RWPE2 (cell line): ENCODE measurements at regions not wholly inside any gene's neighbourhood (a gene's known extent, or its start where the extent isn't known, plus 50 kb on each side); places are given as distances from the start of the nearest gene placed in this dataset.

Source experiments
- ATAC-seq: fragments of 200-7000 bp; cut with Tn5 transposase; 3 replicates; pipeline ENCODE4 v1.9.1; 2021; ENCODE audit warnings: low read depth
- DNase-seq: peaks from one replicate; pipeline ENCODE4 v3.0.0-alpha.2; 2020; ENCODE audit warnings: low spot score
- H3K27ac ChIP-seq: fragments of 450-650 bp; 2 replicates; pipeline ENCODE4 v1.5.1; 2017; ENCODE audit warnings: mild to moderate bottlenecking; ENCODE audit not compliant: poor library complexity, severe bottlenecking
- H3K27me3 ChIP-seq: fragments of 250-450 bp; sonication (Bioruptor Pico); 2 replicates; pipeline ENCODE4 v1.5.1; 2021; ENCODE audit warnings: mild to moderate bottlenecking, moderate library complexity; ENCODE audit not compliant: insufficient read depth, poor library complexity, severe bottlenecking
- H3K36me3 ChIP-seq: fragments of 250-450 bp; sonication (Bioruptor Pico); 2 replicates; pipeline ENCODE4 v1.5.1; 2020; ENCODE audit warnings: low read depth, mild to moderate bottlenecking, moderate library complexity
- H3K4me1 ChIP-seq: fragments of 250-450 bp; sonication (Bioruptor Pico); 2 replicates; pipeline ENCODE4 v1.5.1; 2021; ENCODE audit warnings: mild to moderate bottlenecking, moderate library complexity; ENCODE audit not compliant: insufficient read depth, poor library complexity, severe bottlenecking
- H3K4me3 ChIP-seq: fragments of 250-450 bp; sonication (Bioruptor Pico); 2 replicates; pipeline ENCODE4 v1.5.1; 2021; ENCODE audit warnings: mild to moderate bottlenecking, moderate library complexity; ENCODE audit not compliant: severe bottlenecking
- H3K9me3 ChIP-seq: fragments of 250-450 bp; sonication (Bioruptor Pico); 2 replicates; pipeline ENCODE4 v1.5.1; 2021; ENCODE audit warnings: mild to moderate bottlenecking, moderate library complexity; ENCODE audit not compliant: severe bottlenecking
- CTCF ChIP-seq: fragments of 450-650 bp; IDR thresholded peaks from one replicate; pipeline ENCODE4 v1.5.1; 2017; ENCODE audit warnings: mild to moderate bottlenecking, moderate library complexity; ENCODE audit not compliant: poor library complexity, severe bottlenecking

GRCh38 chr6:153618371-153619322 lies 420.4 kb upstream of the OPRM1 start:
- no peak for TF ChIP-seq CTCF
- H3K4me3 ChIP-seq = no peak overlapping the region
- H3K9me3 ChIP-seq = no peaks in the 10 kb centered on the region
- no peak overlapping the region for H3K27ac ChIP-seq
- ATAC-seq (no peak), DNase-seq (no peak)
- H3K4me1 ChIP-seq = no peaks in the 10 kb centered on the region
- H3K27me3 ChIP-seq = no peaks in the 10 kb centered on the region
- H3K36me3 ChIP-seq = no peaks in the 10 kb centered on the region

GRCh38 chr6:153616506-153616905 lies 422.5 kb upstream of the OPRM1 start:
- Histone ChIP-seq H3K36me3 (no peaks in the 10 kb centered on the region), H3K4me1 (no peaks in the 10 kb centered on the region), H3K4me3 (no peak overlapping the region), H3K27me3 (no peaks in the 10 kb centered on the region), H3K9me3 (no peaks in the 10 kb centered on the region), H3K27ac (no peak overlapping the region)
- TF ChIP-seq CTCF = no peak
- DNase-seq (no peak), ATAC-seq (no peak)

- no peak overlapping the region for H3K27ac ChIP-seq
- no peaks in the 10 kb centered on the region for H3K9me3 ChIP-seq
- no peaks in the 10 kb centered on the region for H3K27me3 ChIP-seq
- TF ChIP-seq CTCF = no peak
- ATAC-seq (no peak), DNase-seq (no peak)
- no peaks in the 10 kb centered on the region for H3K4me1 ChIP-seq
- H3K4me3 ChIP-seq = no peak overlapping the region
- no peaks in the 10 kb centered on the region for H3K36me3 ChIP-seq
Observed at GRCh38 chr6:153613719-153614455, 425.2 kb upstream of the OPRM1 start.

GRCh38 chr6:153602401-153602800 lies 436.6 kb upstream of the OPRM1 start:
- no peak for DNase-seq

More at GRCh38 chr6:153602401-153602800, 436.6 kb upstream of the OPRM1 start:
- ATAC-seq = no peak
- Histone ChIP-seq H3K27ac (no peak overlapping the region), H3K36me3 (no peaks in the 10 kb centered on the region), H3K27me3 (no peaks in the 10 kb centered on the region), H3K4me3 (no peak overlapping the region), H3K9me3 (no peaks in the 10 kb centered on the region), H3K4me1 (no peaks in the 10 kb centered on the region)
- TF ChIP-seq CTCF = no peak
